GM19455 (cell line): ENCODE measurements at regions not wholly inside any gene's neighbourhood (a gene's known extent, or its start where the extent isn't known, plus 50 kb on each side); places are given as distances from the start of the nearest gene placed in this dataset.

Experiments
- ATAC-seq: cut with Tn5 transposase; IDR thresholded peaks from one replicate; pipeline ENCODE4 v1.9.1; 2021; ENCODE audit not compliant: unreplicated experiment

GRCh38 chr12:25058012-25058411, 109.1 kb upstream of the BCAT1 start:
- no peak for ATAC-seq

DNA sequence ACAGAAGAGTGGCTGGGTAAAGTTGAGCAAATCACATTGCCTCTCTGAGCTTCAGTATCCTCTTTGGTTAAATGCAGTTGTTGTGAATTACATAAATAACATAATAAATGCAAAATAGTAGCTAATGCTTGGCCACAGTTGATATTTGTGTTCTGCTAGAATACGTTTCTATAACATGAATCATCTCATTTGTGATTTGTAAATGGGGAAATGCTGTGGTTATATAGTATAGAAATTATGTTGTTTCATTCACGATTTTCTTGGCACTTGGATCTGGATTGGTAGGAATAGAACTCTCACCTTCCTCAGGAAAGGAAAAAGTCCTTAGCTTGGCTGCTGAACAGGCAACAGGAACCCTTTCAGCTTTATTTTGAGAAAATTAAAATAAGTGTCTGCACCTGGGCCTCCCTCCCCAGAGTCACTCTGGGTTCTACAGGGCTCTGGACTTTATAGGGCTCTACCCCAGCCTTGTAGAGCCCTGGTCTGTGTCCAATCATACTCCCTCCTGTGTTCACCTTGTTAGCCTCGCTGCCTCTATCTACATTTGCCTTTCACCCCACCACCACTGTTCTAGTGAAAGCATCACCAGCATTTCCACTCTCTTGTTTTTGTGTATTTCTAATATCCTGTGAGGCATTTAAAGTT, 107.7 kb upstream of the BCAT1 start:
- no peak for ATAC-seq

- ATAC-seq = no peak
These were observed 107.1 kb upstream of the BCAT1 start for GRCh38 chr12:25056011-25056410.

DNA sequence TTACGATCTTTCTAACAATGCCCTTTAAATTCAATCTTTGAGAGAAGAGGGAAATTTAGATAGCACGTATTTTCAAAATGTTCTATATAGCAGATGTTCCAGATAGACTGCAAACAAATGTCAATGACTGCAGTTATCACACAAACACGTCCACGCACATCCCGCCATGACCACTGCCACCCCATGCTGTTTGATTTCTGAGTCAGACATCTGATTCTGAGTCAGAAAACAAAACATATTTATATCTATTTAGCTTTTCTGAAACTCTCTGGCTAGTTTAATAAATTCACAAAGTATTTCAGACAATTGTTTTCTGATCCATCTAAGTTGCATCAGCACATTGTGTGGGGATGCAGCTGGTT, 105.9 kb upstream of the BCAT1 start:
- no peak for ATAC-seq

GRCh38 chr12:25054076-25054782, 105.3 kb upstream of the BCAT1 start:
- ATAC-seq = no peak

DNA sequence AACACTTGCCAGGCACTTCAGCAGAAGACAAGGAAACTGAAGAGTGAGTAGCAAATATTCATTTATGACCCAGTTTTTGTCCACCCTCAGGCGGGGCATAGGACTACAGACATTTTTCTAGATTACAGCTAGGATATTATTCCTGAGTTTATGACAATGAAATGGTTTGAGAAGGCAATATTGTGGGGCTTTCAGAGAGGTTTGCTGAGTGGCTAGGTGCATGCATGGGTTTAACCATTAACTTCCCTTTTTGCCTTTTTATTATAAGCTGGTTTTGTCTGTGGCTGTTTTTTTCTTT, 104.0 kb upstream of the BCAT1 start:
- ATAC-seq = no peak

DNA sequence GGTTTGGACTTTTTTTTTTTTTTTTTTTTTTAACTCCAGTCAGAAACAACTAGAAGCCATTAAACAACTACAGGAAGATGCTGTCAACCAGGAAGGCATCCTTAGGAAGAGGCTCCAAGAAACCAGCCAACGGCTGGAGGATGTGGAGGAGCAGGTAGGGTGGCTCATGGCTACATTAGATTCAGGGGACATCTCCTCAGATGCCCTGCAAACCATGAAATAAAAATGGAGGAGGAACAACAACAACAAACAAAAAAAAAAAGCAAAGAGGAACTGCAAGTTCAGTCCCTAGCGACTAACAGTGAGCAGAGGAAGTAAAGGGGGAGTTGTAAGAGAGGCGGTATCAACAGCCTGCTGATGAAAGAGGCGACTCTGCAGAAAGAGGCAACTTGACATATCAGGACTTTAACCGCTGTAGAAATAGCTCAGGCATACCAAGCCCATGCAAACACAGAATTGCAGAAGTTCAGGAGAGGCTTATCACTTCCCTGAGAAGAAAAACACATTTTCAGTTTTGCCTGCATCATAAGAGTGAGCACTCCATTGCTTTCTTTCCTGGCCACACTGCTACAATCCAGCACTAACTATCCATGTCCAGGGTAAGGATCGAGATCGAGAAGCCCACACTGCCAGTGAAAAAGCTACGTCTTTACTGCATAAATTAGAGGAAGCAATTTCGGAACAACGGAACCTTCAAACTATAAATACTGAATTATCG, 103.5 kb upstream of the BCAT1 start:
- ATAC-seq = peak; percentile 68

DNA sequence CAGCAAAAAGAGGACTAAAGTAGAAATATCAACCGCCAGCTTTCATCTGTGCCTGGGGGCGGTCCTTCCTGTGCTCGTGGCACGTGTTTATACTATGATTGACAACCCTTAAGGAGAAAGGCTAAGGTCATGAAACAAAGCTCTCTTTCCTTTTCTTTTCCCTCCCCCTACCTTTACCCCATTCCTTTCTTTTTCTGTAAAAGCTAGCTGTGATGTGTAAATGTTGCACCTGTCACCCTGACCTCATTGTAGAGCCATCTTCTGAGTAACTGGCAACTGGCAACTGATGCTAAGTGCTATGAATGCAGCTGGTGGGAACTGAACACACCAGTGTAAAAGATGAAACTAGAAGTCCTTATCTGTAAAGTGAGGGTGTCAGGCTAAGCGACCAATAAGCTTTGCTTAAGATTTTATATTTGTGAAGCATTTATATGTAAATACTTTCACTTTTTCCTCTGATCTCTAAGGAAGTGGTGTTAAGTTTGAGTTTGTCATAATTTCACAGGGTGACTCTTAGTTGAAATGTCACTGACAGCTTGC, 102.8 kb upstream of the BCAT1 start:
- ATAC-seq = peak; percentile 60

DNA sequence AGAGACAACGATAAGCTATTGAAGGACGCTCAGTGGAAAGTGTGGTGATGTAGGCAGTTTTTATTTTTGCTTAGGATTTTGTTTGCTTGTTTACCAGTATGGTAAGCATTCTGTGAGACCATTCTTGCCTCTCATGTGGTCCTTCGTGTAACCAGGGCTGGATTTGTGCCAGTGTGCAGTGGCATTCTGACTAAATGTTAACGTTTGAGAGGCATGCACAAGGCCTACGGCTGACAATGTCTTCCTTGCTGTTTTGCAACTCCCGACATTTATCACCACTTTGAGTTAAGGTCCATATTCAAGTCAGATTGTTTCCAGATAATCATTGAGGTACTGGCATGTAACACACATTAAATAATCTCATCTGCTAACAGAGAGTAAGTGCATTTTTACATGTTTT, 102.3 kb upstream of the BCAT1 start:
- no peak for ATAC-seq

DNA sequence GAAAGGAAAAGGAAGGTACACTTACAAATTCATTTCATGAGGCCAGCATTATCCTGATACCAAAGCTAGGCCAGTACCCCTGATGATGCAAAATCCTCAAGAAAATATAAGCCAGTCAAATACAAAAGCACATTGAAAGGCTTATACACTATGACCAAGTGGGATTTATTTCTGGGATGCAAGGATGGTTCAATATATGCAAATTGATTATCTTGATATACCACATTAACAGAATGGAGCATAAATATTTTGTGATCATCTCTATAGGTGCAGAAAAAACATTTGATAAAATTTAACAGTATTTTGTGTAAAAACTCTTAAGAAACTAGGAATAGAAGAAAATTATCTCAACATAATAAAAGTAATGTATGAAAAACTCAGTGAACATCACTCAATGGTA, 97.0 kb upstream of the BCAT1 start:
- ATAC-seq = no peak

- ATAC-seq = no peak
These were observed 92.3 kb upstream of the BCAT1 start for GRCh38 chr12:25041006-25041741.

- no peak for ATAC-seq
These were observed 91.7 kb upstream of the BCAT1 start for GRCh38 chr12:25040593-25040992.

GRCh38 chr12:25034676-25035075, 85.8 kb upstream of the BCAT1 start:
- no peak for ATAC-seq

DNA sequence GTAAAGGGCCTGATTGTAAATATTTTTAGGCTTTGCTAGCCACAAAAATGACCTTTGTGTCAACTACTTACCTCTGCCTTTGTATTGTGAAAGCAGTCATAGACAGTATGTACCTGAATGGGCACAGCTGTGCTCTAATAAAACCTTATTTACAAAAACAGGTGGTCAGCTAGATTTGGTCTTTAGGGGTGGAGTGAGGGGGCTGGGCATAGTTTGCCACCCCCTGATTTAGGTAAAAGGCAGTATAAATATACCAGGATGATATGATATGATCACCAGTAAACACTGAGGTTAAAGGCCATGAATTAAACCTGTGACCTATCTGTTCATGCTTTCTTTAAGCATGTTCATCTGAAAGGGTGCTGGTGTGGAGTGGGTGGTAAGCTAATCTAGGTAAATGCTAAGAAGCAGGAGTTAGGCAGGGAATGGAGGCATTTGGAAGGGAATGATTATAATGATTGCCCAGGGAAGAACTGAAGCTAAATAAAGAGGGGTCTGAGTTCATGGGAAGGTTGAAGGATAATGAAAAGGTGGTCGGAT, 77.1 kb upstream of the BCAT1 start:
- ATAC-seq = no peak

GRCh38 chr12:25025260-25025659, 76.4 kb upstream of the BCAT1 start:
- ATAC-seq = no peak

GRCh38 chr12:25023808-25024207, 74.9 kb upstream of the BCAT1 start:
- no peak for ATAC-seq

- peak; percentile 84 for ATAC-seq
These were observed 71.8 kb upstream of the BCAT1 start for GRCh38 chr12:25020621-25021243.

DNA sequence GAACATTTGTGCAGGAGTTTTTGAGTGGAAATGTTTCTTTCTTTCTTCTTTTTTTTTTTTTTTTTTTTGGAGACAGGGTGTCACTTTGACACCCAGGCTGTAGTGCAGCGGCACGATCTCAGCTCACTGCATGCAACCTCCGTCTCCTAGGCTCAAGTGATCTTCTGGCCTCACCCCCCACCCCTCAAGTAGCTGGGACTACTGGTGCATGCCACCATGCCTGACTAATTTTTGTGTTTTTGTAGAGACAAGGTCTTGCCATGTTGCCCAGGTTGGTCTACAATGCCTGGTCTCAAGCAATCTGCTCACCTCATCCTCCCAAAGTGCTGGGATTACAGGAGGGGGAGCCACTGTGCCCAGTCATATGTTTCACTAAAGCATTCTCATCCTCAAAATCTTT, 69.2 kb upstream of the BCAT1 start:
- no peak for ATAC-seq

DNA sequence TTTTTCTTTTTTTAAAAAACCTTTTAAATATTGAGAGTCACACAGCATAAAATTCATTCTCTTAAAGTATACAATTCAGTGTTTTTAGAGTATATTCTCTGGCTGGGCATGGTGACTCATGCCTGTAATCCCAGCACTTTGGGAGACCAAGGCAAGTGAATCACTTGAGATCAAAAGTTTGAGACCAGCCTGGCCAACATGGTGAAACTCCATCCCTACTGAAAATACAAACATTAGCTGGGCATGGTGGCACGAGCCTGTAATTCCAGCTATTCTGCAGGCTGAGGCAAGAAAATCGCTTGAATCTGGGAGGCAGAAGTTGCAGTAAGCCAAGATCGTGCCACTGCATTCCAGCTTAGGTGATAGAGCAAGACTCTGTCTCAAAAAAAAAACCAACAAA, 68.4 kb upstream of the BCAT1 start:
- no peak for ATAC-seq

DNA sequence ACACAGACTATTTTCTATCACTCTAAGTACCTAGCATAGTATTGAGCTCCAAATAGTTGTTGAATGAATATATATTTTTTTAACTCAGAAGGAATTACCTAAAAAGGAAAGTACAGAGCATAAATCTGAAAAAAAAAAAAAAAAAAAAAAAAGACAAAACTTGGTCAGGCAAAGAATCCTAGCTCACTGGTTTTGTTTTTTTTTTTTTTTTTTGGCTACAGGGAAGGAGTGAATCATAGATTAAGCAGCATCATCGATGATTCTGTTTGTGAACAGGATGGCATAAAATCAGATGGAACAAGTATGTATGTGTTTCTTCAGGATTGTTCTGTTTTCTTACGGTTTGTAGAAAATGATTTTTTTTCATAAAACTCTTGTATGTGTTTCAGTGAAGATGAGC, 66.1 kb upstream of the BCAT1 start:
- no peak for ATAC-seq

DNA sequence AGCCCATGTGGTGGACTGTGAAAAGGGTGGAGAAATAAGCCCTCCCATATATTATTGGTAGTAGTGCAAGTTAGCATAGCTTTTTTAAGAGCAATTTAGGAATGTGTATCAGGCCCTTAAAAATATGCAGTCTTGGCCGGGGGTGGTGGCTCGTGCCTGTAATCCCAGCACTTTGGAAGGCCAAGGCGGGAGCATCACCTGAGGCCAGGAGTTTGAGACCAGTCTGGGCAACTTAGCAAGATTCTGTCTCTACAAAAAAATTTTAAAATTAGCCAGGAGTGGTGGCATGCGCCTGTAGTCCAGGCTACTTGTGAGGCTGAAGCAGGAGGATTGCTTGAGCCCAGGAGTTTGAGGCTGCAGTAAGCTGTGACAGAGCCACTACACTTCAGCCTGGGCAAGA, 64.2 kb upstream of the BCAT1 start:
- ATAC-seq = no peak
